Neural progenitor cell (in vitro differentiated cells): ENCODE measurements at regions not wholly inside any gene's neighbourhood (a gene's known extent, or its start where the extent isn't known, plus 50 kb on each side); places are given as distances from the start of the nearest gene placed in this dataset.

Experiments used
- EZH2phosphoT487 ChIP-seq: fragments of 200-600 bp; sonication (generic); IDR thresholded peaks from 2 replicates; pipeline ENCODE4 v1.6.1; 2017; ENCODE audit warnings: antibody characterized with exemption
- TF ChIP-seq, protein P1 (sequence below): fragments of 200-600 bp; sonication (generic); IDR thresholded peaks from 2 replicates; pipeline ENCODE4 v1.5.1; 2017; ENCODE audit warnings: antibody characterized with exemption, mild to moderate bottlenecking

GRCh38 chr16:65788434-65789140 is 577.9 kb upstream of the CDH5 start:
- TF ChIP-seq EZH2phosphoT487, result no peak
- TF ChIP-seq, protein P1, sequence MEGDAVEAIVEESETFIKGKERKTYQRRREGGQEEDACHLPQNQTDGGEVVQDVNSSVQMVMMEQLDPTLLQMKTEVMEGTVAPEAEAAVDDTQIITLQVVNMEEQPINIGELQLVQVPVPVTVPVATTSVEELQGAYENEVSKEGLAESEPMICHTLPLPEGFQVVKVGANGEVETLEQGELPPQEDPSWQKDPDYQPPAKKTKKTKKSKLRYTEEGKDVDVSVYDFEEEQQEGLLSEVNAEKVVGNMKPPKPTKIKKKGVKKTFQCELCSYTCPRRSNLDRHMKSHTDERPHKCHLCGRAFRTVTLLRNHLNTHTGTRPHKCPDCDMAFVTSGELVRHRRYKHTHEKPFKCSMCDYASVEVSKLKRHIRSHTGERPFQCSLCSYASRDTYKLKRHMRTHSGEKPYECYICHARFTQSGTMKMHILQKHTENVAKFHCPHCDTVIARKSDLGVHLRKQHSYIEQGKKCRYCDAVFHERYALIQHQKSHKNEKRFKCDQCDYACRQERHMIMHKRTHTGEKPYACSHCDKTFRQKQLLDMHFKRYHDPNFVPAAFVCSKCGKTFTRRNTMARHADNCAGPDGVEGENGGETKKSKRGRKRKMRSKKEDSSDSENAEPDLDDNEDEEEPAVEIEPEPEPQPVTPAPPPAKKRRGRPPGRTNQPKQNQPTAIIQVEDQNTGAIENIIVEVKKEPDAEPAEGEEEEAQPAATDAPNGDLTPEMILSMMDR, result no peak
